Fibroblast of villous mesenchyme (primary cell): ENCODE measurements at regions not wholly inside any gene's neighbourhood (a gene's known extent, or its start where the extent isn't known, plus 50 kb on each side); places are given as distances from the start of the nearest gene placed in this dataset.
"Not testable (repeated sequence)": the region's sequence is repeated elsewhere in the genome, so short reads cannot be mapped to it uniquely, and the experiment has no call there.

Experiments
- DNase-seq: peaks from one replicate; pipeline ENCODE4 v3.0.0-alpha.2; 2010; ENCODE audit warnings: low read depth
- H3K4me3 ChIP-seq: 2 replicates; pipeline ENCODE4 v1.5.1; 2011; ENCODE audit warnings: low read depth, mild to moderate bottlenecking, low read length
- TF ChIP-seq, protein P1 (sequence below): IDR thresholded peaks from 2 replicates; pipeline ENCODE4 v1.5.1; 2012; ENCODE audit warnings: low read depth, mild to moderate bottlenecking, low read length; ENCODE audit not compliant: insufficient read depth

DNA sequence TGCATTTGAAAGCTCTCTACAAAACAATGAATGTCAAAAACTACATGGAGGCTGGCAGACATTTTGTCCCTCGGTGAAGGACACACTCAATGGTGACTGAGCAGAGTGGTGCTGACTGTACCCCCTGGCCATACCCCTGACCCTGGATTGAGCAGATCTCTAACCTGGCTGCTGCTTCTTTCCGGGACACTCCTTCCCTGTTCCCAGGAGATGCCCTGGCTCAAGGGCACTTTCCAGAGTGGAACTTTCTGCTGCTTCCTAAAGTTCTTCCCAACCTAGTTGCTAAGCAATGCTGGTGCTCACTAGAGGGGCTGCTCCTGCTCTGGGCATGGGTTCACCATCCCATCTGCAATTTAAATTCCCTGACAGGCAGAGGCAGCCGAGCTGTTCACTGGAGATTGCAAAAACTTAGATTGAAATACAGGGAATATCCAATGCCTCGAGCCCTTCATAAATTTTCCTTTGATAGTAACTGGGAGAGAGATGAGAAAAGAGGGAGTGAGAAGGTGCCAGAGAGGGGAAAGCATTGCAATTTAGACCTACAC is 384.3 kb upstream of the PODXL start:
- TF ChIP-seq, protein P1, sequence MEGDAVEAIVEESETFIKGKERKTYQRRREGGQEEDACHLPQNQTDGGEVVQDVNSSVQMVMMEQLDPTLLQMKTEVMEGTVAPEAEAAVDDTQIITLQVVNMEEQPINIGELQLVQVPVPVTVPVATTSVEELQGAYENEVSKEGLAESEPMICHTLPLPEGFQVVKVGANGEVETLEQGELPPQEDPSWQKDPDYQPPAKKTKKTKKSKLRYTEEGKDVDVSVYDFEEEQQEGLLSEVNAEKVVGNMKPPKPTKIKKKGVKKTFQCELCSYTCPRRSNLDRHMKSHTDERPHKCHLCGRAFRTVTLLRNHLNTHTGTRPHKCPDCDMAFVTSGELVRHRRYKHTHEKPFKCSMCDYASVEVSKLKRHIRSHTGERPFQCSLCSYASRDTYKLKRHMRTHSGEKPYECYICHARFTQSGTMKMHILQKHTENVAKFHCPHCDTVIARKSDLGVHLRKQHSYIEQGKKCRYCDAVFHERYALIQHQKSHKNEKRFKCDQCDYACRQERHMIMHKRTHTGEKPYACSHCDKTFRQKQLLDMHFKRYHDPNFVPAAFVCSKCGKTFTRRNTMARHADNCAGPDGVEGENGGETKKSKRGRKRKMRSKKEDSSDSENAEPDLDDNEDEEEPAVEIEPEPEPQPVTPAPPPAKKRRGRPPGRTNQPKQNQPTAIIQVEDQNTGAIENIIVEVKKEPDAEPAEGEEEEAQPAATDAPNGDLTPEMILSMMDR = no peak
- no peak overlapping the region for H3K4me3 ChIP-seq
- DNase-seq = no peak

- not testable (repeated sequence) for H3K4me3 ChIP-seq, DNase-seq
These were observed 382.4 kb upstream of the PODXL start for GRCh38 chr7:131938788-131939187.

DNA sequence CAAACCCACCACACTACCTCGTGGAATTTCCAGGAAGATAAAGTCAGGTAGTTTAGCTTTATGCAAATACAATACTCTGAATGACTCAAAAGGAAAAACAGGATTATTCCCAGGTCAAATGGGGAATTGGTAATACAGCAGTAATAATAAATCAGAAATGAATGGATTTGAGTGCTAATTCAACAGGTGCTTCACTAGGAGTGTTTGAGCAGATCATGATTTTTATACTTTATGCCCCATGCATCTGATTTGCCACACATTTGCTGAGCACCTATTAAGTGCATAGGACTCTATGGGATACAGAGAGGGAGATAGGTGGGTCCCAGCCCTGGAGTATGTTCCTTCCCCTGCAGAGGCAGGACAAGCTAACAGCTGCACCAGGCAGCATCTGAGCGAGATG is 381.4 kb upstream of the PODXL start:
- DNase-seq = no peak
- TF ChIP-seq, protein P1 = no peak
- no peak overlapping the region for H3K4me3 ChIP-seq

- no peak overlapping the region for H3K4me3 ChIP-seq
- no peak for DNase-seq
- TF ChIP-seq, protein P1 = no peak
These were observed 378.8 kb upstream of the PODXL start for GRCh38 chr7:131935180-131935579.

DNA sequence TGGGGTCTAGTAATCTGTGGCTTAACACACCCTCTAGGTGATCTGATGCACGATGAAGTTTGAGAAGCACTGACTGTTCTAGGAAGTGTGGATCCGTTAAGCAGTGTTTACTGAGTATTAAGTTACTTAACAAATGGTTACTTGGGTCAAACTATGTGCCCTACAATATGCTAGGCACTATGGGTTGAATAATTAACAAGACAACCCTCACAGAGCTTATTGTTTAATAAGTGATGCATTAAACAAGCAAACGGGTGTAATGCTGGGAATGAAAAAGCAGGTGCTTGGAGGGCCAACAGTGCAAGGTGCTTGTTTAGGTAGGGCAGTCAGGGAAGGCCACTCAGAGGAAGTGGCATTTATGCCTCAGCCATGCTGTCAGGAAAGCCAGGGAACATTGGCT is 378.0 kb upstream of the PODXL start:
- no peak overlapping the region for H3K4me3 ChIP-seq
- TF ChIP-seq, protein P1 = no peak
- no peak for DNase-seq

DNA sequence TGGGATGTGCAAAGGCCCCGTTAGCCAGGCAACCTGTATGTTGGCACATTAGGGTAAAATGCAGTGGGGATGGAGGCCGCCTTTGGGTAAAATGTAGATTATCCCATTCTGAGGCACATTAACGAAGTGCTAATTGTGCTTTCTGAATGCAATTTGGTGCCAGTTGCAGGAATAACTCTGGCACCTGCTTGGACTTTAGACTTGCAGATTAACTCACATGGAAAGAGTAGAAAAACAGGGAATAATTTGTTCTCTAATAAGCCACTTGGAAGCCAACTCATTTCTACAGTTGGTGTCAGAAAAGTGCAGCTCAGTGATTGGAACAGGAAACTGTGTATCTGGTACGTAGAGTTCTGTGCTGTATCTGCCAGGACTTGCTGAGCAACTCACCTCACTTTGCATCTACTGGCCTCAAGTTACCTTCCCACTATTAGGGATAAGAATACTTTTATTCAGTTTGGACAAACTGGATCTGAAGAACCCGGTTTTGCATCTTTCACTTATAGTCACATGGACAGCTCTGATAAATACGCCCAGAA is 377.4 kb upstream of the PODXL start:
- TF ChIP-seq, protein P1 = no peak
- no peak for DNase-seq

GRCh38 chr7:131933219-131933618 is 376.8 kb upstream of the PODXL start:
- not testable (repeated sequence) for H3K4me3 ChIP-seq, DNase-seq

More for the DNA sequence above, 377.4 kb upstream of the PODXL start:
- H3K4me3 ChIP-seq = no peak overlapping the region

- TF ChIP-seq, protein P1 = no peak
- DNase-seq = no peak
- H3K4me3 ChIP-seq = no peak overlapping the region
These were observed 375.8 kb upstream of the PODXL start for GRCh38 chr7:131932271-131932670.
